Body of pancreas (tissue), 4 donors: ENCODE measurements at regions not wholly inside any gene's neighbourhood (a gene's known extent, or its start where the extent isn't known, plus 50 kb on each side); places are given as distances from the start of the nearest gene placed in this dataset.

Source experiments
- ATAC-seq: fragments of 150-250 bp; one replicate; pipeline ENCODE4 v1.9.1; 2016
- DNase-seq, 4 donors: peaks; one replicate each; pipeline ENCODE4 v3.0.0-alpha.2; 2019
- H3K27ac ChIP-seq, 4 donors: fragments of 200-600 bp; sonication (generic); 1 replicate in 3 of 4; 2 replicates in 1 of 4; pipeline versions ENCODE4 v1.5.1 to v1.6.1; 2016 to 2019; ENCODE audit warnings: mild to moderate bottlenecking in 1 of 4, mixed read lengths in 1 of 4, moderate library complexity in 1 of 4
- H3K27me3 ChIP-seq, 2 donors: fragments of 200-600 bp; sonication (generic); one replicate each; pipeline ENCODE4 v1.6.0; 2016; ENCODE audit warnings: mild to moderate bottlenecking in 1 of 2
- H3K36me3 ChIP-seq, 2 donors: fragments of 200-600 bp; sonication (generic); replicated peaks in 1 of 2; 2 replicates each; pipeline ENCODE4 v1.5.1; 2016; ENCODE audit warnings: low read depth in 2 of 2; ENCODE audit not compliant: insufficient read depth in 1 of 2
- H3K4me1 ChIP-seq: fragments of 200-600 bp; sonication (generic); one replicate; pipeline ENCODE4 v1.6.0; 2016
- H3K4me3 ChIP-seq, 2 donors: fragments of 200-600 bp; sonication (generic); 1 replicate in 1 of 2; 2 replicates in 1 of 2; pipeline ENCODE4 v1.5.1; 2016 to 2019
- H3K9me3 ChIP-seq, 3 donors: fragments of 200-600 bp; sonication (generic); 1 replicate in 2 of 3; 2 replicates in 1 of 3; pipeline ENCODE4 v1.5.1; 2016
- POLR2A ChIP-seq, 3 donors: fragments of 450-650 bp; IDR thresholded peaks; one replicate each; pipeline ENCODE4 v1.6.1; 2016; ENCODE audit warnings: antibody characterized with exemption in 3 of 3, mild to moderate bottlenecking in 2 of 3
- WGBS, 2 donors: methylation state at CpG; one replicate each; pipeline ENCODE4 v1.1.5; 2017; 5-methylcytosine and 5-hydroxymethylcytosine counted together
- intact Hi-C: fragments of 100-400 bp; cut with DNase I; formaldehyde crosslinking; loops from one replicate; pipeline ENCODE4 v1.15.1; 2023
- TF ChIP-seq, protein P1 (sequence below), 7 experiments: fragments of 450-650 bp in 4 of 7; fragments of 200-600 bp in 3 of 7; sonication (generic) in 3 of 7; IDR thresholded peaks; one replicate each; pipeline ENCODE4 v1.5.1; 2016 to 2019; ENCODE audit warnings: antibody characterized with exemption in 7 of 7

DNA sequence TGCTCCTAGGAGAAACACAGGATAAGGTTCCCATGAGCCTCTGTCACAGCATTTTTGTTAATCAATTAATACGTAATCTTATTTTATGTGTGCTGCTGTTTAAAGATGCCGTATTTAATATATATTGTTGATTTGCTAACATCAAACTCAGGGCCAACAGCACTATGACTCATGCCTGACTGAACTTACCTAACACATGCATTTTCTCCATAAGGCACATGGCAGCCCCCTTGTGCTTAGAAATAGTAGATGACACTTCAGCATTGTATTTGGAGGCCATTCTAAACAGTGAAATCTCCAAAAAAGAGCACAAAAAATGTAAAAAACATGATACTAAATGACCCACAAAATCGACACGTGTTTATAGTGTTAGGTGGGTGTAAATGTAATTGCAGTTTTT, 314.8 kb downstream of the MYCN start:
- intact Hi-C loops, result no loop called here
- peaks cover 11% of the 10 kb centered on the region for H3K4me1 ChIP-seq
- no peaks in the 10 kb centered on the region for H3K9me3 ChIP-seq
- no peaks in the 10 kb centered on the region for H3K27me3 ChIP-seq
- ATAC-seq, result no peak
- no peak overlapping the region for H3K4me3 ChIP-seq
- TF ChIP-seq, protein P1, sequence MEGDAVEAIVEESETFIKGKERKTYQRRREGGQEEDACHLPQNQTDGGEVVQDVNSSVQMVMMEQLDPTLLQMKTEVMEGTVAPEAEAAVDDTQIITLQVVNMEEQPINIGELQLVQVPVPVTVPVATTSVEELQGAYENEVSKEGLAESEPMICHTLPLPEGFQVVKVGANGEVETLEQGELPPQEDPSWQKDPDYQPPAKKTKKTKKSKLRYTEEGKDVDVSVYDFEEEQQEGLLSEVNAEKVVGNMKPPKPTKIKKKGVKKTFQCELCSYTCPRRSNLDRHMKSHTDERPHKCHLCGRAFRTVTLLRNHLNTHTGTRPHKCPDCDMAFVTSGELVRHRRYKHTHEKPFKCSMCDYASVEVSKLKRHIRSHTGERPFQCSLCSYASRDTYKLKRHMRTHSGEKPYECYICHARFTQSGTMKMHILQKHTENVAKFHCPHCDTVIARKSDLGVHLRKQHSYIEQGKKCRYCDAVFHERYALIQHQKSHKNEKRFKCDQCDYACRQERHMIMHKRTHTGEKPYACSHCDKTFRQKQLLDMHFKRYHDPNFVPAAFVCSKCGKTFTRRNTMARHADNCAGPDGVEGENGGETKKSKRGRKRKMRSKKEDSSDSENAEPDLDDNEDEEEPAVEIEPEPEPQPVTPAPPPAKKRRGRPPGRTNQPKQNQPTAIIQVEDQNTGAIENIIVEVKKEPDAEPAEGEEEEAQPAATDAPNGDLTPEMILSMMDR (IDR thresholded peaks at IDR 0.05), result no peak
- TF ChIP-seq POLR2A (IDR thresholded peaks at IDR 0.05), result no peak
- H3K36me3 ChIP-seq, result no peaks in the 10 kb centered on the region
- 80 to 86% methylated on average over 4 of the region's 4 CpGs for WGBS, 2 donors
- DNase-seq, result no peak
- no peak overlapping the region for H3K27ac ChIP-seq

DNA sequence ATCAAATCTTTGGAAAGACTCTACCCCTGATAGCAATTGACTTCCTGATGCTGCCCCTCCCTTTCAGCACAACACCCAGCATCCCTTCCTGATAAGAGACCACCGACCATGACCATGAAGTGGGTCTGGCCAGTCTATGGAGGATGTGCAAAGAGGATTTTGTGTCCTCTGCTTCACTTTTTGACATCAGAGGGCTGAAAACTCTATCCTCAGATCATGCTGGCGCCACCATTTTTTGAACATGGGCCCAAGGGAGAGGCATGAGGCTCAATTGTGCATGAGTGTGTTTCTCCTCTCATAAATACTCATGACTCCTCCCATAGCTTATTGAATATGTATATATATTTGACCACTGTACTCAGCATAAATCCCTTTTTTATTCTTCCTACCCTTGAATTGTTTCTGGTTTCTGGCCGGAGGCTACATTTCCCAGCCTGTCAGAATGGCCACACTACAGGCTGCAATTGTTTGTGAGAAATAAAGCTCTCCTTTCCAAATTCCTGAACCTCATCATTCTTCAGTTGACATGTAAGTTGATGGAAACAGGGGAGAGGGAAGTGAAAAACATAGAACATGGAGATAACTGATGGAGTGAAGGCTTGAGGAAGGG, 314.1 kb downstream of the MYCN start:
- TF ChIP-seq POLR2A (IDR thresholded peaks at IDR 0.05), result no peak
- TF ChIP-seq, protein P1 (IDR thresholded peaks at IDR 0.05), result no peak
- no peak overlapping the region for H3K4me3 ChIP-seq
- WGBS, 2 donors, result 87 to 88% methylated on average over 3 of the region's 3 CpGs
- H3K27me3 ChIP-seq, result no peaks in the 10 kb centered on the region
- ATAC-seq (no peak), DNase-seq (no peak)
- no peak overlapping the region for H3K27ac ChIP-seq
- no peaks in the 10 kb centered on the region for H3K9me3 ChIP-seq
- peaks cover 5% of the 10 kb centered on the region for H3K4me1 ChIP-seq
- intact Hi-C loops, result no loop called here
- H3K36me3 ChIP-seq, result no peaks in the 10 kb centered on the region

DNA sequence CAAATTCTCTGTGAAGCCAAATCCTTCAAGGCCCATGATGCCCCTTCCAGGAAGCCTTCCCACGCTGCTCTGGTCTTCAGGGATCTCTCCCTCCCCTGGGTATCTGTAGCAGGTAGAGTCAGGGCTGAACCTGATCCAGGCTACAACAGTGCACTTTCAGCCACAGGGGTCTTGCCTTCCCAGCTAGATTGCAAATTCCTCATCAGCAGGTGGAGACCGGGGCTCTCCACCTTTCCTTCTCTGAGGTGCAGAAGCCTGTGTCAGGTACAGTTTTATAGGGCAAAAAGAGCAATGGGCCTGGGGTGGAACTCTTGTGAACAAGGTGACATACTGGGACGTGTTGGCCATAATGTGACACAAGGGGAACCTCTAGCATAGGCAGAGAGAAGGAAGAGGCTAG, 312.9 kb downstream of the MYCN start:
- Histone ChIP-seq H3K9me3 (no peaks in the 10 kb centered on the region), H3K27ac (no peak overlapping the region), H3K27me3 (no peaks in the 10 kb centered on the region), H3K4me3 (no peak overlapping the region), H3K4me1 (no peaks in the 10 kb centered on the region), H3K36me3 (no peaks in the 10 kb centered on the region)
- 87 to 94% methylated on average over 3 of the region's 3 CpGs for WGBS, 2 donors
- TF ChIP-seq, protein P1 (IDR thresholded peaks at IDR 0.05), result no peak
- no peak for TF ChIP-seq POLR2A (IDR thresholded peaks at IDR 0.05)
- intact Hi-C loops, result no loop called here
- DNase-seq (no peak), ATAC-seq (no peak)

DNA sequence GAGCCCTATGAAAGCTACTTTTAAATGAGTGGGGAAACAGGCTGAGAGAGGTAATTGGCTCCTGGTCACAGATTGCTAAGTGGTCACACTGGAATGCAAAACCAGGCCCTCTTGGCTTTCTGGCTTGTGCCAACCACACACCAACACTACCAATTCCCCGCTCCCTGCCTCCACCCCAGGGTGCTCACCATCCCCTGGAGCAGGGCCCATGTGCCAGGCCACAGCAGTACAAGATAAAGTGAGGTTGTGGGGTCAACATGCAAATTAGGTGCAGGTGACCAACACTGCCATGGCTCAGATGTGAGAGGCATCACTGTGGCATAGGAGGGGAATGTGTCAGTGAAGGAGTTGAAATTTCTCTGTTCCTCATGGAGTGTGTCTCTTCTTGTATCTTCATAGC, 312.5 kb downstream of the MYCN start:
- TF ChIP-seq, protein P1 (IDR thresholded peaks at IDR 0.05), result no peak
- TF ChIP-seq POLR2A (IDR thresholded peaks at IDR 0.05), result no peak
- no peak for ATAC-seq
- 86% methylated on average over 1 of the region's 1 CpG; no CpG with 5 or more reads in 1 of the 2 donors for WGBS, 2 donors
- Histone ChIP-seq H3K36me3 (no peaks in the 10 kb centered on the region), H3K9me3 (no peaks in the 10 kb centered on the region), H3K4me1 (no peaks in the 10 kb centered on the region), H3K27ac (no peak overlapping the region), H3K4me3 (no peak overlapping the region), H3K27me3 (no peaks in the 10 kb centered on the region)
- intact Hi-C loops, result no loop called here
- DNase-seq, result no peak

DNA sequence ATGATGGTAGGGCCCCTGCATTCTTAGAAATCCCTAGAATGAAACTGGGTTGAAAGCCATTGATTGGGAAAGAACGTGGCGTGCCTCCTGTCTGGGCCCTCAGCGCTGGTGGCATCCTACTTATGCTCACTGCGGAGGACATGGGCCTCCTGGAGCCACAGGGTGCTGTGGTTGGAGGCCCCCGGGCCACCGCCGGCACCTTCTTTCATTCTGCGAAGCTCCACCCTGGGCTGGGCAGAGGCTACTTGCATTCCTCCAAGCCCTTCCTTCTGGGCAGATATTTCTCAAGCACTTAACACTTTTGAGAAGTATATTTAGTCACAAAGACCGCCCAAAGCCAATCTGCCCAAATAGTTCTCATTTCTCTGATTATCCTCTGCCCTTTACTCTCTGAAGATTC, 311.9 kb downstream of the MYCN start:
- TF ChIP-seq, protein P1 (IDR thresholded peaks at IDR 0.05), result no peak
- TF ChIP-seq POLR2A (IDR thresholded peaks at IDR 0.05), result no peak
- H3K4me3 ChIP-seq, result no peak overlapping the region
- 87 to 94% methylated on average over 9 of the region's 9 CpGs for WGBS, 2 donors
- DNase-seq, result no peak
- intact Hi-C loops, result no loop called here
- H3K36me3 ChIP-seq, result no peaks in the 10 kb centered on the region
- H3K9me3 ChIP-seq, result no peaks in the 10 kb centered on the region
- peaks cover 5% of the 10 kb centered on the region for H3K4me1 ChIP-seq
- H3K27me3 ChIP-seq, result no peaks in the 10 kb centered on the region
- no peak overlapping the region for H3K27ac ChIP-seq
- no peak for ATAC-seq
